ENCODE measurements at regions not wholly inside any gene's neighbourhood (a gene's known extent, or its start where the extent isn't known, plus 50 kb on each side); places are given as distances from the start of the nearest gene placed in this dataset.
"Not testable (repeated sequence)": the region's sequence is repeated elsewhere in the genome, so short reads cannot be mapped to it uniquely, and the experiment has no call there.

DNA sequence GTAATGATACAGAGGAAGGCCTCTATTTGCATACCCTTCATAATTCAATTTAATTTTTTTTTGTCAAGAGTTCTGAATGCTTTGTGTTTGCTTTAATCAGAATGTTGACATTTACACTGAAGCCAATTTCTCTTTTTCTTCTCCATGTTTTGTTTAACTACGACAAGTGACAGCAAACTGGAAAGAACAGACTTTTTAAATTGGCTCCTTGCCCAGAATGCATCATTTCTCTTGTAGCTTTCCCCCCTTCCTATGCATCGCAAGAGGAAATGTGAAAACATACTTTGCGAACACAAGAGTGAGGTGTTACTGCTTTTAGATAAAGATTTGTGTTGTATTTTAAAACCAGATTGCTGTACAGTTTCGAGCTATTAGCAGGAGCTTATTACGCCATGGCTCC, 955.2 kb upstream of the CELF4 start:
- H3K27ac Mint-ChIP-seq: no peak overlapping the region
- DNase-seq (ENCODE audit: low spot score in 2 of 2) (no peak), ATAC-seq (no peak)
- H3K9me3 Mint-ChIP-seq: peaks cover 0 to 7% of the 10 kb centered on the region in 2 donors
- no peaks in the 10 kb centered on the region for H3K36me3 Mint-ChIP-seq

DNA sequence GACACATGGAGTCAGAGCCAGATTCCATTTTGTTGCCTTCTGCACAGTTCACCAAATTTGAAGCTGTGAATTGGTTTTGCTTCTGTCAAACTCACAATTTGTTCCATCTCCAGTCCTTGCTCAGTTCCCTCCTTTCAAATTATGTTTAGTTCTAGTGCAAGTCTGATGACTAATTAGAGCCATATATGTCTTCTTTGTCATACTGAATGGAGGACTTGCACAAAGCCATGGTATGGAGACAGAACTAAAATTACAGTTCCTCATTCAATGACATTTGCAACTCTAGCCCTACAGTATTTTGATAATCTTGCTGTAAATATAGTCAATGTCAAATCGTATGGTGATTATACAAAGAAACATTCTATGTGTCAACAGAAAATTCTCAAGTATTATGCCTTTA, 936.9 kb upstream of the CELF4 start:
- H3K27ac Mint-ChIP-seq: no peak overlapping the region
- DNase-seq (ENCODE audit: low spot score in 2 of 2): no peak
- no peak for ATAC-seq
- peaks cover 7 to 17% of the 10 kb centered on the region in 2 donors for H3K9me3 Mint-ChIP-seq
- H3K36me3 Mint-ChIP-seq: peaks cover 0 to 14% of the 10 kb centered on the region in 2 donors

DNA sequence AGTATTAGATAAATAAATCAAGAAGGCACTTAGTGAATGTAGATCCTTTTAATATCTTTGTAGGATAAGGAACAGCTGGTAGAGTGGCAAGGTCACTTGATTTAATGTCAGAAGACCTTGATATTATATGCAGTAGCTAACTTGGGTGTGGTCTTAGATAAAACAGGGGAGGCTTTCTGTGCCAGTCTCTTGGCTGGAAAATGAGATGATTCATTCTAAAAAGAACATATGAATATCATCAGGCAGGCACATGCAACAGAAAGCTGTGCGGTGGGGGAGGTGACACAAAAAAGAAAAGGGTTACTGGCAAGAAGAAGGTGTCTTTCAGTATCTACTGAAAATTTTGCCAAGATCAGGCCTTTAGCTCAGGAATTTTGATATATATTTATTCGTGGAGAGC, 931.7 kb upstream of the CELF4 start:
- peaks cover 15 to 36% of the 10 kb centered on the region in 2 donors for H3K9me3 Mint-ChIP-seq
- ATAC-seq: peak in 1 of 2 donors; percentile 39
- peaks cover 4 to 14% of the 10 kb centered on the region in 2 donors for H3K36me3 Mint-ChIP-seq
- no peak overlapping the region for H3K27ac Mint-ChIP-seq
- DNase-seq (ENCODE audit: low spot score in 2 of 2): no peak

DNA sequence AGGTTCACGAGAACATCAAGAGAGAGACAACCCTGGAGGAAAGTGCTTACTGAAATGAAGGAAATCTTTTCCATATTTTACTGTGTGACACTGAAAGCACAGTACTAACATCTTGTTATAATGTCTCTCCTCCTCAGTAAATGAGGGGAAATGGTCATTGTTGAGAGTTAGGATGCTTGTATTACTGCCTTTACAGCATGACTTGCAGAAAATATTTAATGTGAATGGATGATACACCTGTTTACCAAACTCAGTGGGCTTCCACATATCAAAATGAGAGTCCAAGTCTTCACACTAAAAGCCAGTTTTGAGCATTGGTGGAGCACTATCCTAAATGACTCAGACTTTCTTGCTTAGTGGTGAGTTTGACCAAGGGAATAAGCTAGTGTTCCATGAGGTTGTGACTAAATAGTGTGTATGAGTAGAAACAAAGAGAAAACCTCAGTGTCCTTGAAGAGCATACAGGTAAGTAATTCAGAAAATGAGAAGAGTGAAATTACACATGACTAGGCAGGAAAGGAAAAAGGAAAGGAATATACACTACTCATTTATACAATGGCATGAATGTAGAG, 930.7 kb upstream of the CELF4 start:
- DNase-seq (ENCODE audit: low spot score in 2 of 2) (no peak), ATAC-seq (peak; percentile 48 to 92)
- peak overlapping the region in 1 of 2 donors; percentile 61 for H3K27ac Mint-ChIP-seq
- H3K9me3 Mint-ChIP-seq: peaks cover 12 to 31% of the 10 kb centered on the region in 2 donors
- H3K36me3 Mint-ChIP-seq: peaks cover 4 to 14% of the 10 kb centered on the region in 2 donors

DNA sequence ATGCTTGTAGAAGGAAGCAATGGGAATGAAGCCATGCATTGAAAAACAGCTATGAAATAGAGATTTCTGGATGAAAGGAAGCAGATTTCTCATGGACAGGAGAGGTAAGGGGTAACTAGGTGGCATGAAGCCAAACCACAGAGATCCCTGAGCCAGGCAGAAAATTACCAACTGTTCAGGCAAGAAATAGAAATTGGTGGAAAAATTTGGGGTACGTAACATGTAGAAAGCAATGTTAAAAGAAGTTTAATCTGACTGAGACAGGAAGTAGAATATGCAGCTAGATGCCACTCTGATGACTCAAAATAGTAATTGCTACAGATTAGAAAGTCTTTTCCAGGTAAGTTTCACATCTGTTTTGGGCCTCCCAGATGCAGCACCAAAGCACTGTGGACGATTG, 928.5 kb upstream of the CELF4 start:
- H3K27ac Mint-ChIP-seq: peak overlapping the region in 1 of 2 donors; percentile 34
- peak in 1 of 2 donors; percentile 52 for ATAC-seq
- DNase-seq (ENCODE audit: low spot score in 2 of 2): no peak
- H3K9me3 Mint-ChIP-seq: peaks cover 11 to 29% of the 10 kb centered on the region in 2 donors
- H3K36me3 Mint-ChIP-seq: peaks cover 4 to 5% of the 10 kb centered on the region in 2 donors

DNA sequence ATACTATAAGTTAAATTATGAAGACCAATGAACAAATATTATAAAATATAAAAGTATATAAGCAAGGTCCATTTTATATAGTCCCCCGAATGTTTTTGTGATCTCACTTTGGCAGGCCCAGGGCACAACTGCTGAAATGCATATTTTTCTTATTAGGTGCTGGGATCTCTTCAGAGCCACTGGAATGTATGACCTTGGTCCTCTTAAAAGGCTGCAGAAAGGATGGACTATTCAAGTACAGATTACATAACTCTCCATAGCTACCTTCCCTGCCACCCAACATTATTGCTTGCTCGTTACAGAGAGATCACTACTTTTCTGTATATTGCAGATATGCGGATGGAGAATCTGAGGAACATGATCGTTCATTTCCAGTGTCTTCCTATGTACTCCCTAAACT, 925.6 kb upstream of the CELF4 start:
- no peak overlapping the region for H3K27ac Mint-ChIP-seq
- peaks cover 4 to 18% of the 10 kb centered on the region in 2 donors for H3K9me3 Mint-ChIP-seq
- ATAC-seq: no peak
- DNase-seq (ENCODE audit: low spot score in 2 of 2): no peak
- H3K36me3 Mint-ChIP-seq: no peaks in the 10 kb centered on the region

DNA sequence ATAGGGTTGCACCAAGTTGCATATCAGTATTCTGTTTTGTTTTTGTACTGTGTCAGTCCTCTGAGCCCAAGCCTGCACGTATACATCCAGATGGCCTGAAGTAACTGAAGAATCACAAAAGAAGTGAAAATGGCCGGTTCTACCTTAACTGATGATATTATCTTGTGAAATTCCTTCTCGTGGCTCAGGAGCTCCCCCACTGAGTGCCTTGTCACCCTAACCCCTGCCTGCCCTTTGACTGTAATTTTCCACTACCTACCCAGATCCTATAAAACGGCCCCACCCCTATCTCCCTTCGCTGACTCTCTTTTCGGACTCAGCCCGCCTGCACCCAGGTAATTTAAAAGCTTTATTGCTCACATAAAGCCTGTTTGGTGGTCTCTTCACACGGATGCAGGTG, 924.1 kb upstream of the CELF4 start:
- not testable (repeated sequence) for DNase-seq (ENCODE audit: low spot score in 2 of 2); H3K27ac Mint-ChIP-seq; H3K36me3 Mint-ChIP-seq; ATAC-seq
- H3K9me3 Mint-ChIP-seq: peaks cover 4 to 14% of the 10 kb centered on the region in 2 donors

DNA sequence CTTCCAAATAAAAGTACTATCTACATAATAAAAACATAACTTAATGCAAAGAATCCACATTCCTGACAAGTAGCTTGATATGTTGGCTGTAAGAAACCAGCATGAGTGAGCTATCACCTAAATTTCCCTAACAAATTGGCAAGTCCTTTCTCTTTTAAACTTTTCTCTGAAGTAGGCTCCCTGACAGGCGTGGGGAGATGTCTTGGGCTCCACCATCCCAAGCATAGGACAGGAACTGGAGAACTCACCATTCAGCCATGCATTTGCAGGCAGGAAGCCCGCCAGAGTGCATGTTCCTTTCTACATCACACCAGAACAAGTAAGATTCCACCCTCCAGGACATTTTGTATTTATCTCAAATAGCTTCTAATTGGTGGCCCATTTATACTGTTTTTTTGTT, 921.9 kb upstream of the CELF4 start:
- no peak for DNase-seq (ENCODE audit: low spot score in 2 of 2)
- H3K9me3 Mint-ChIP-seq: peaks cover 5 to 7% of the 10 kb centered on the region in 2 donors
- no peak for ATAC-seq
- H3K36me3 Mint-ChIP-seq: no peaks in the 10 kb centered on the region
- no peak overlapping the region for H3K27ac Mint-ChIP-seq

DNA sequence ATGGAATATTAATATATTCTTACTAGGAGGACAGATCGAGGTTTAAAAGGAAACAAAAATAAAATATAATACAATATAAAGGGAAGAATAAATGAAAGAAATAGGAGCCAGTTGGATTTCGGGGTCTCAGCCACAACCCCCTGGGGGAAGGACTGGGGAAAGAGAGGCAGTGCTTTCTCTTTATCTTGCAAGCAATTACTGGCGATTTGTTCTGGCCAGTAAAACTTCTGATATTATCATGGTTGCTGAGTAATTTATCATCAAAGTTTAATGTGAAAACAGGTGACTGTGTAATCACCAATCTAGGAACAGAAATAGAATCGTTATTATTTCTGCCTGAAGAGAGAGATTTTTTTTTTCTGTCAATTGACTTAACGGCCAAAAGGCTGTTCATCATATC, 917.7 kb upstream of the CELF4 start:
- Mint-ChIP-seq H3K9me3 (peaks cover 0 to 8% of the 10 kb centered on the region in 2 donors), H3K36me3 (no peaks in the 10 kb centered on the region), H3K27ac (no peak overlapping the region)
- DNase-seq (ENCODE audit: low spot score in 2 of 2) (no peak), ATAC-seq (no peak)

DNA sequence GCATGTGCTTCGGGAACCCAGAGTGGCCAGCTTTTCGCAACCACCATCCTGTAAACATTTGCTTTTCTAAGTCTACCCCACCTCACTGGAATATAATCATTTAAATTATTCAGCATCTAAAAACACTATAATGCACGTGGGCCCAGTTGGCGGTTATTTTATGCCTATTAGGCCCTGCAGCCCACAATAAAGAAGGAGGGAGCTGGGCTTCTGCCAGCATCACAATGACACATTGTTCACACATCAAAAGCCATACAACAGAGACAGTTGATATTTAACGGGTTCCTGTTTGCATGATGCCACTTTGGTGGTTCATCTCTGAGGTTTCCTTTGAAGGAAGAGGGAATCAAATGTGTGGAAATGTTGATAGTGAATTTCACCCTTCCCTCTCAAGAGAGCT, 916.0 kb upstream of the CELF4 start:
- Mint-ChIP-seq H3K9me3 (peaks cover 6 to 8% of the 10 kb centered on the region in 2 donors), H3K27ac (no peak overlapping the region), H3K36me3 (no peaks in the 10 kb centered on the region)
- DNase-seq (ENCODE audit: low spot score in 2 of 2): no peak
- no peak for ATAC-seq

DNA sequence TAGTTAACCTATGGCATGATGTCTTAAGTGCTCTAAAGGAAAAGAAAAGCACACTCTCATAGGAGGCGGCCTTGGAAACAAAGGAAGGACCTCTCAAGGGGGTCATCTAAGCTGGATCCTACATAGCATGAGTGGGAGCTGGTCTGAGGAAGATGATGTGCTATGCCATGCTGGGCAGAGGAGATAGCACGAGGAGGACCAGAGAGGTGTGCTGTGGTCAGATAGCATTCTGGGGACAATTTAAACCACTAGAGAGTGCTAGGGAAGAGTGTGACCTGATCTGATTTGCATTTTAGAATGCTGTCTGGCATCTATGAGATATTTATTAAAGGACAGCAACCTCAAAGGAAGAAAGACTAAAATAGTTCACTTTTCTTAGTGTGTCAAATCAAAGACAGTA, 910.1 kb upstream of the CELF4 start:
- peaks cover 11 to 19% of the 10 kb centered on the region in 2 donors for H3K9me3 Mint-ChIP-seq
- no peaks in the 10 kb centered on the region for H3K36me3 Mint-ChIP-seq
- DNase-seq (ENCODE audit: low spot score in 2 of 2) (no peak), ATAC-seq (no peak)
- H3K27ac Mint-ChIP-seq: no peak overlapping the region

DNA sequence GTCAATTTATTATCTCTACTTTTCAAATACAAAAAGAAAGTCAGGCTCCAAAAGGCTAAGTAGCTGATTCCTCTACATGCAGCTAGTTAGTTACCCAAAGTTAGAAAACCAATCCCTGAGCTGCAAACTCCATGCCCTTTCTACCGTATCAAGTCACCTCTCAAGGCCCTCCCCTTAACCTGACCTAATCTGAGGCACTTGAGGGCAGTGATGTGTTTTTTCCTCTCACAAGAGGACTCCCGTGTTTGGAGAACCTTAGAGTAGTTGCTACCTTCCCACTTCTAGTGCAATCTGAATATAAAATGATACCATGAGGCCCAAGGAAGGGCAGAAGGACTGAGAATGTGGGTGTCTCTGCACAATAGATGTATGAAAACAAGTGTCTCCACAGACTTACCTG, 907.9 kb upstream of the CELF4 start:
- ATAC-seq (no peak), DNase-seq (ENCODE audit: low spot score in 2 of 2) (no peak)
- H3K36me3 Mint-ChIP-seq: no peaks in the 10 kb centered on the region
- H3K9me3 Mint-ChIP-seq: peaks cover 7 to 26% of the 10 kb centered on the region in 2 donors
- no peak overlapping the region for H3K27ac Mint-ChIP-seq

DNA sequence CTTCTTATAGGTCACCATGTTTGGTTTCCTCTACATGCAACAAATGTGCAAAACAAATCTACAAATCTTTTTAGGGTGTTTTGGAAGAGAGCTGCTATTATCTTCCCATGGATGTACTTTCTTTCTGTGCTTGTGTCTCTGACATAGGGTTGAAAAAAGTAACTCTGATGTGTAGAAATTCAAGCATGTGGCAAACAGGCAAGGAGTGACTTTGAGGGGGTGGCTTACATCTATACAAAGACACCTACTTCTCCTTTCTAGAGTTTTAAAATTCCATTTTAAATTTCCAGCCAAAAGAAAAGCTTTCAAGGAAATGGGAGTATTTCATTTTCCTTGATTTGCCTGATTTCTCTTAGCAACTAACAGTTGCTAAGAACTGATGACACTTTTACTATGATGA, 904.8 kb upstream of the CELF4 start:
- no peak overlapping the region for H3K27ac Mint-ChIP-seq
- no peak for DNase-seq (ENCODE audit: low spot score in 2 of 2)
- H3K36me3 Mint-ChIP-seq: no peaks in the 10 kb centered on the region
- peaks cover 10 to 24% of the 10 kb centered on the region in 2 donors for H3K9me3 Mint-ChIP-seq
- no peak for ATAC-seq

DNA sequence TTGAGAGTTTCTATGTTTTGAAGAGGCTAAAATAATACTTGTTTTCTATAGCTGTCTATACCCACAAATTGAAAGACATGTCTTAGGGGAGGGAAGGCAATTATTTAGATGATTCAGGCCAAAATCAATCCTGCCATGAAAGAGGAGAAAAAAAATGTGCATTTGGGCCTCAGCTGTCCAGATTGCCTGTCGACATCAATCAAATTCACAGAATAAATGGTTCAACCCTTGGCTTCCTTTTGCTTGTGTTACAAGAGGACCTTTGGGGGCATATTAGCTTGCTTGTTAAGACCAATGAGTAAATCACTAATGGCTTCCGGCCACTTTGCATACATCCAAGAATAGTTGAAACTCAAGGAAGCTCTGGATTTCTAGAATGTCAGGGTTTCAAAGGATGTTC, 900.8 kb upstream of the CELF4 start:
- H3K9me3 Mint-ChIP-seq: peaks cover 15 to 19% of the 10 kb centered on the region in 2 donors
- no peak for DNase-seq (ENCODE audit: low spot score in 2 of 2)
- H3K27ac Mint-ChIP-seq: no peak overlapping the region
- ATAC-seq: no peak
- H3K36me3 Mint-ChIP-seq: no peaks in the 10 kb centered on the region

DNA sequence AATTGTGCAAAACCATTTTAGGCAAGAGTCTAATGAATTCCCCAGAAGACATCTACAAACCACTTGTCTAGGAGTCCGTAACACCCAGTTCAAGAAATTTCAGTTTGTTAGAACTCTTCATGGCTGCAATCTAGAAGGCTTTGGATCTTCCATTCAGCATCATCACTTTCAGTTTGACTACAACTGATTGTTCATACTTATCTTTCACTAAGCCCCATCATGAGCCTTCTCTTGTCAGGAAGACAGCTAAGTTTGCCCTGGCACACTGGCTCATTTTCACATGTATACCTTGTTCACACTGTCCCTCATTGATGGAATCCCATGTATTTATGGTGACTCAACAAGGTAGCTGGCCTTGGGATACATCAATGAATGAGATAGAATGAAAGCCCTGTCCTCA, 898.4 kb upstream of the CELF4 start:
- no peak for DNase-seq (ENCODE audit: low spot score in 2 of 2)
- peak in 1 of 2 donors; percentile 80 for ATAC-seq
- Mint-ChIP-seq H3K9me3 (peaks cover 15 to 17% of the 10 kb centered on the region in 2 donors), H3K36me3 (no peaks in the 10 kb centered on the region), H3K27ac (no peak overlapping the region)

DNA sequence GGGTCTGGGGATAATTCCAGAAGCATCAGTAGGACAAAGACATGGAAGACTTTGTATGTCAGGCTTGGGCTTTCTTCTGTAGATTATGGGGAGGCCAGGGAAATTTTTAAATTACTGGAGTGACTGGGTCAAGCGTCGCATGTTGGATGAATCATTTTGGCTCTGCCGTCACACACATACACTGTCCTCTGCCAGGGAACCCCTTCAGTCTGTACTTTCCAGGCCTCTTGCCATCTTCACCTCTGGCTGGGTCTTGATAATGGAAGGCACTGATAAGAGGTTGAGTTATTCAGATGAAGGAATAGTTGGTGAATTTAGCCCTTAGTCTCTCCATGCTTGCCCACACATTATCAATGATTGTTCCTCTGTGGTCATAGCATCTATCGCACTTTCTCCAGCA, 895.1 kb upstream of the CELF4 start:
- DNase-seq (ENCODE audit: low spot score in 2 of 2) (no peak), ATAC-seq (no peak)
- no peaks in the 10 kb centered on the region for H3K36me3 Mint-ChIP-seq
- H3K27ac Mint-ChIP-seq: no peak overlapping the region
- peaks cover 12 to 13% of the 10 kb centered on the region in 2 donors for H3K9me3 Mint-ChIP-seq

DNA sequence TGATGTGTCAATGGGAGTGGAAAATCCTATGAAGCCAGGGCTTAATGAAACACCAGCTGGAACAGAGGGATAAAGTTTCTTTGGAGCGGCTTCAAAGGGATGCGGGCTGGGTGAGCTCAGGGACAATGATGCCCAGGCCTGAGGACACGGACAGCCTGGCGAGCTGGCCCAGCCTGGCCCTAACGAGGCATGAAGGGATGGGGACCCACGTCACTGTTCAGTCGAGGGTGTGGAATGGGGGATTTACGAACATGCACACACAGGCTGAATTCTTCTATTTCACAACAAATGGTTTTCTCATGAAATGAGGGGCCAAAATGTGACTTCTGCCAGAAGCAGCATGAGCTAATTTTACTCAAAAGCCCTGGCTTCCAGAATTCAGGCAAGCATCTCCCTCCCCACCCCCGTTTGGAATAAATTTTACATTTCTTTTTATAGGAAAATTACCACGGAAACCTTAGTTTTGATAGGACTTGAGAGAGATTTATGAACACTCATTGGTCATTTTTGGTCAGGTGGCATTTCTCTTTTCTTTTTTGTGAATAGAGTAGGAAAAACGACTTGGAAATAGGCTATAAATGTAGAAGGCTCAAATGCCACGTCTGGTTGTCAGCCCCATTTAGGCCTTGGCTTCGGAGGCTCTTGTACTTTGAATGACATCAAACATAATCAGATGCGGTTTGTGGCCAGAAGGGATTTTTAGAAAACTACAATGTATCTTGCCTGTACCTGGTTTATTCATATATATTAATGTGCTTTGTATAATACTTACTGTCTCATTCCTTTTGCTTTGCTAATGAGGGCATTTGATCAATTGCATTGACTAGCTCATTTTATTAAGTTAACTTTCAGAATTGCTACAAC, 893.8 kb upstream of the CELF4 start:
- no peak overlapping the region for H3K27ac Mint-ChIP-seq
- H3K36me3 Mint-ChIP-seq: no peaks in the 10 kb centered on the region
- no peak for ATAC-seq
- H3K9me3 Mint-ChIP-seq: peaks cover 8 to 11% of the 10 kb centered on the region in 2 donors
- no peak for DNase-seq (ENCODE audit: low spot score in 2 of 2)

DNA sequence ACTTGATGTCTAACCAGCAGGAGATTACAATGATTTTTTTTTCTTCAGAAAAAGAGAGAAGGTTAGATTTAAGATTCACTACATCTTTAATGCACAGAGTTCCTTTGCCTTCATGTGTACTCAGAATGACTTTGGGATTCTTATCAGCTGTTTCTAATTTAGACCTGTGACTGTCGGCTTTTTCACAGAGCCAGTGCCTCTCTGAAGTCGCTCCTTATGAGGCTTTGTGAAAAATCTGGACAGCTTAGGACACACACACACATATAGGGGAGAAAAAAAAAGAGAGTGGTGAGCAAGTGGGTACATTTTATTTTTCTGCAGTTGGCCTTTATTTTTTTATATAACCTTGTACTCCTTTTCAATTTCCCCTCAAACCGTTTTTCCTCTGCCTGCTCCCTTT, 893.1 kb upstream of the CELF4 start:
- ATAC-seq (no peak), DNase-seq (ENCODE audit: low spot score in 2 of 2) (no peak)
- Mint-ChIP-seq H3K9me3 (peaks cover 7 to 10% of the 10 kb centered on the region in 2 donors), H3K36me3 (no peaks in the 10 kb centered on the region), H3K27ac (no peak overlapping the region)

Data from activated naive CD4-positive, alpha-beta T cell treated with anti-CD3 and anti-CD28 coated beads, Interleukin-2, amount 50 U/mL, for 72 hours (primary cell).